ENCODE measurements at regions not wholly inside any gene's neighbourhood (a gene's known extent, or its start where the extent isn't known, plus 50 kb on each side); places are given as distances from the start of the nearest gene placed in this dataset.

DNA sequence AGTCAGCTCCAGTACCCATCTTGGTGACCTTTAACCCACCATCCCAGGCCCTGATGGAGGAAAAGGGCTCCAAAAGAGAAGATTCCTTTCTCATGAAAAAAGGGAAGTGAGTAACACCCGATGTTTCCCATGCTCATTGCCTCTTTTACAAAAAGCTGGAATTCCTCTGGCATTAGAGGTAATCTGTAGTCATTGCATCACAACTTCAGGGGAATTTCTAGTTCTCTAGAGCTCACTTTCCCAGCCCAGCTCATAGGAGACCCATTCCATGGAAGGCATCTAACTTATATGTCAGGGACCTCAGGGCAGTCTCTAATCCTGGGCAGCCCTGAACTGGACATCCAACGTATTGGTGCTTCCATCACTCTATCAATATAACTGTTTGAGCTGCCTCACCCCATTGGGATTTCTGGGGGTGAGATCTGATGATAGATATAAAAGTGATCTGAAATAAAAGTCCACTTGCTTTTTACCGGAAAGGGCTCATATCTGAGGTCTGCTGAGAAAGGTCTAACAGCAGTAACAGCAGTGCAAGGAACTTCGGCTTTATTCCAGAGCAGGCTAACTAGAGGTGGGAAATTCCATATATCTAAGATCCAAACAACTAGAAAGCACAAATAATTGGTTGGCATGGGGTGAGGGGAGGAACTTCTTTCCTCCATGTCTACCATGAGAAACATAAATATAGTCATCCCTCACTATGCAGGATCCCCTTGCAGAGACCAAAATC lies 106.1 kb downstream of the ETAA1 start:
- TF ChIP-seq, protein P1, sequence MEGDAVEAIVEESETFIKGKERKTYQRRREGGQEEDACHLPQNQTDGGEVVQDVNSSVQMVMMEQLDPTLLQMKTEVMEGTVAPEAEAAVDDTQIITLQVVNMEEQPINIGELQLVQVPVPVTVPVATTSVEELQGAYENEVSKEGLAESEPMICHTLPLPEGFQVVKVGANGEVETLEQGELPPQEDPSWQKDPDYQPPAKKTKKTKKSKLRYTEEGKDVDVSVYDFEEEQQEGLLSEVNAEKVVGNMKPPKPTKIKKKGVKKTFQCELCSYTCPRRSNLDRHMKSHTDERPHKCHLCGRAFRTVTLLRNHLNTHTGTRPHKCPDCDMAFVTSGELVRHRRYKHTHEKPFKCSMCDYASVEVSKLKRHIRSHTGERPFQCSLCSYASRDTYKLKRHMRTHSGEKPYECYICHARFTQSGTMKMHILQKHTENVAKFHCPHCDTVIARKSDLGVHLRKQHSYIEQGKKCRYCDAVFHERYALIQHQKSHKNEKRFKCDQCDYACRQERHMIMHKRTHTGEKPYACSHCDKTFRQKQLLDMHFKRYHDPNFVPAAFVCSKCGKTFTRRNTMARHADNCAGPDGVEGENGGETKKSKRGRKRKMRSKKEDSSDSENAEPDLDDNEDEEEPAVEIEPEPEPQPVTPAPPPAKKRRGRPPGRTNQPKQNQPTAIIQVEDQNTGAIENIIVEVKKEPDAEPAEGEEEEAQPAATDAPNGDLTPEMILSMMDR (conservative IDR thresholded peaks at IDR 0.05), result no peak
- Mint-ChIP-seq H3K27me3 (peaks cover 3% of the 10 kb centered on the region), H3K27ac (no peak overlapping the region)

DNA sequence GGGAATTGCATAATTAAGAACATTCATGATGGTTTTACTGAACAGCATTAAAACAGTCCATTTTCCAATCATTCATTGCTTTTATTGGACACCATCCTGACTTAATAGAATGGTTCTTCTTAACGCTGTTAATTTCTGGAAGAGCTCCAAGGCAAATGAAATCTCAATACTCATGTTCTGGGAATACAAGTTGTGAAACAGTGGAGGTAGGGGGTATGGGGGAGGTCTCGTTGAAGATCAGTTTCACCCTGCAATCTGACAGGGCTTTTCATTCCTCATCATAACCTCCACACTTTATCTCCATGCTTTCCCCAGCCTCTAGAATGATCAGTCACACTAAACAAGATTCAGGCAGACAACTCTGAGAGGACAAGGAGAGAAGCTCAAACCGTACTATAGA lies 113.6 kb downstream of the ETAA1 start:
- H3K36me3 Mint-ChIP-seq, result no peaks in the 10 kb centered on the region
- peaks cover 5% of the 10 kb centered on the region for H3K9me3 Mint-ChIP-seq
- DNase-seq (ENCODE audit: extremely low spot score, unreplicated experiment), result no peak
- H3K4me1 Mint-ChIP-seq (ENCODE audit: unreplicated experiment), result peaks cover 7% of the 10 kb centered on the region
- H3K27ac Mint-ChIP-seq, result no peak overlapping the region
- peaks cover 6% of the 10 kb centered on the region for H3K27me3 Mint-ChIP-seq
- H3K4me3 Mint-ChIP-seq, result no peak overlapping the region
- TF ChIP-seq, protein P1 (conservative IDR thresholded peaks at IDR 0.05), result no peak

More for the DNA sequence above, 106.1 kb downstream of the ETAA1 start:
- no peak for DNase-seq (ENCODE audit: extremely low spot score, unreplicated experiment)
- Mint-ChIP-seq H3K4me1 (ENCODE audit: unreplicated experiment) (peaks cover 3% of the 10 kb centered on the region), H3K36me3 (no peaks in the 10 kb centered on the region), H3K9me3 (peaks cover under 1% of the 10 kb centered on the region), H3K4me3 (no peak overlapping the region)

DNA sequence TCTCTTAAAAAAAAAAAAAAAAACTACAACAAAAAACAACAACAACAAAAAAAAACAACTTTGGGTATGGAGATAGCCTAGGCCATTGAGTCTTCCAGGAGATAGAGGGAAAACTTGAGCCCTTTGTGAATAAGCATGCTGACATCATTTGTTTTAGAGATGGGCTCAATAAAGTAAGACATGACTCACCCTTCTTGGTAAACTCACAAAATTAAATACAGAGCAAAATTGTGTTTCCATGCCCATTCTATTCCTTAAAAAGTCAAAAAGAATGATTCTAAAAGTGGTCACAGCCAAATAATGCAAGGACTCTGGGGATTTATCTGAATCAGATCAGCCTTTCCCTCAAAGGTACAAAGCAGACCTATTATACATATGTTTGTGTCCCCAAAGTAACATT lies 117.4 kb downstream of the ETAA1 start:
- H3K36me3 Mint-ChIP-seq, result peaks cover 9% of the 10 kb centered on the region
- TF ChIP-seq, protein P1 (conservative IDR thresholded peaks at IDR 0.05), result no peak
- peaks cover 8% of the 10 kb centered on the region for H3K27me3 Mint-ChIP-seq
- peak overlapping the region; percentile 77 for H3K27ac Mint-ChIP-seq
- no peak for DNase-seq (ENCODE audit: extremely low spot score, unreplicated experiment)
- no peak overlapping the region for H3K4me3 Mint-ChIP-seq
- H3K4me1 Mint-ChIP-seq (ENCODE audit: unreplicated experiment), result peaks cover 30% of the 10 kb centered on the region
- peaks cover 8% of the 10 kb centered on the region for H3K9me3 Mint-ChIP-seq

DNA sequence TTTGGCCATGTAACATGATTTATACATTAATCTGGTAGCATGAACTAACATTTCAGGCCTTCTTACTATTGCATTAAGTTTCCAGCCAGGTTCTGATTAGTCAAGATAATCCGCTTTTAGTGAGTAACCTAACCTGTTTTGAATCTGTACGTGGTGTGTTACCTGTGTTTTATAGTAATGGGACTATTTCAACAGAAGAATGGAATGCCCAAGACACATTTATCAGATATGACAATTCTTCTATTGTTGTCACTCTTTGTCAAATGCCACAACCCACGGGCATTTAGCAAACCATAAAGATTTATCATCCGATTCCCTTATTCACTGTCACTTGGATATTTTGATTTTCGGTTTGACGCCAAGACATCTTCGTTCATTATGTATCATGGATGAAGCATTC lies 117.9 kb downstream of the ETAA1 start:
- Mint-ChIP-seq H3K4me1 (ENCODE audit: unreplicated experiment) (peaks cover 30% of the 10 kb centered on the region), H3K27me3 (peaks cover 11% of the 10 kb centered on the region), H3K36me3 (peaks cover 10% of the 10 kb centered on the region), H3K4me3 (peak overlapping the region; percentile 12), H3K27ac (peak overlapping the region; percentile 77), H3K9me3 (peaks cover 8% of the 10 kb centered on the region)
- TF ChIP-seq, protein P1 (conservative IDR thresholded peaks at IDR 0.05), result no peak
- DNase-seq (ENCODE audit: extremely low spot score, unreplicated experiment), result no peak

DNA sequence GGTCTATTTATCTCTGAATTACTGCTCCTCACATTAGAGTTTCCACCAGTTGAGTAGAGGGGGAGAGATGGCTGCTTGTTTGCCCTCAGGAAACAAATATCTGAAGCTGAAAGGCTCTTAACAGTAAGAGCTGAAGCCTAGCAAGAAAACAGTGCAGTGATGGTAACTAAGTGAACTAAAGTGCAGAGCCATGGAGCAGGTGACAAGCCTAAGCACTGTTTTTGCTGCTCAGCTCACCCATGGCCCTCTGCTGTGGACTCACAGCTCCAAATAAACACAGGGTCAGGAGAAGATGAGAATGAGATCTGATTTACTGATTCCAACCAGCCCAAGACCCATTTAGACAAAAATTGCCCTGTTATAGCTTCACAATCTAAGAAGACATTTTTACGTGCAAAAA lies 118.4 kb downstream of the ETAA1 start:
- peaks cover 16% of the 10 kb centered on the region for H3K27me3 Mint-ChIP-seq
- peaks cover 35% of the 10 kb centered on the region for H3K4me1 Mint-ChIP-seq (ENCODE audit: unreplicated experiment)
- TF ChIP-seq, protein P1 (conservative IDR thresholded peaks at IDR 0.05), result no peak
- H3K9me3 Mint-ChIP-seq, result peaks cover 8% of the 10 kb centered on the region
- DNase-seq (ENCODE audit: extremely low spot score, unreplicated experiment), result no peak
- peaks cover 10% of the 10 kb centered on the region for H3K36me3 Mint-ChIP-seq
- H3K27ac Mint-ChIP-seq, result peak overlapping the region; percentile 77
- peak overlapping the region; percentile 12 for H3K4me3 Mint-ChIP-seq

Measured in type B pancreatic cell (in vitro differentiated cells).